Activated T-helper 17 cell treated with anti-CD3 and anti-CD28 coated beads, Interleukin-2, amount 50 U/mL, for 72 hours (primary cell): ENCODE measurements at regions not wholly inside any gene's neighbourhood (a gene's known extent, or its start where the extent isn't known, plus 50 kb on each side); places are given as distances from the start of the nearest gene placed in this dataset.
"Not testable (repeated sequence)": the region's sequence is repeated elsewhere in the genome, so short reads cannot be mapped to it uniquely, and the experiment has no call there.

Experiments
- ATAC-seq: fragments of 150-1000 bp; cut with Tn5 transposase; replicated peaks from 2 replicates; pipeline ENCODE4 v1.10.0; 2021; ENCODE audit warnings: mild to moderate bottlenecking, moderate library complexity
- H3K27ac Mint-ChIP-seq: one replicate; pipeline ENCODE4 v1.8.0; 2022; ENCODE audit warnings: mixed read lengths
- H3K27me3 Mint-ChIP-seq: one replicate; pipeline ENCODE4 v1.8.0; 2022; ENCODE audit warnings: mixed read lengths
- H3K36me3 Mint-ChIP-seq: one replicate; pipeline ENCODE4 v1.8.0; 2022; ENCODE audit warnings: low read depth, mild to moderate bottlenecking, mixed read lengths
- H3K4me1 Mint-ChIP-seq: one replicate; pipeline ENCODE4 v1.8.0; 2022; ENCODE audit warnings: mixed read lengths
- H3K4me3 Mint-ChIP-seq: one replicate; pipeline ENCODE4 v1.8.0; 2022; ENCODE audit warnings: mild to moderate bottlenecking, mixed read lengths
- H3K9me3 Mint-ChIP-seq: one replicate; pipeline ENCODE4 v1.8.0; 2022; ENCODE audit warnings: mixed read lengths

GRCh38 chr12:112656141-112656540 lies 135.4 kb upstream of the RPH3A start:
- no peaks in the 10 kb centered on the region for H3K9me3 Mint-ChIP-seq
- H3K27ac Mint-ChIP-seq = no peak overlapping the region
- no peaks in the 10 kb centered on the region for H3K4me1 Mint-ChIP-seq
- no peak for ATAC-seq
- no peaks in the 10 kb centered on the region for H3K36me3 Mint-ChIP-seq
- no peak overlapping the region for H3K4me3 Mint-ChIP-seq
- H3K27me3 Mint-ChIP-seq = no peaks in the 10 kb centered on the region

DNA sequence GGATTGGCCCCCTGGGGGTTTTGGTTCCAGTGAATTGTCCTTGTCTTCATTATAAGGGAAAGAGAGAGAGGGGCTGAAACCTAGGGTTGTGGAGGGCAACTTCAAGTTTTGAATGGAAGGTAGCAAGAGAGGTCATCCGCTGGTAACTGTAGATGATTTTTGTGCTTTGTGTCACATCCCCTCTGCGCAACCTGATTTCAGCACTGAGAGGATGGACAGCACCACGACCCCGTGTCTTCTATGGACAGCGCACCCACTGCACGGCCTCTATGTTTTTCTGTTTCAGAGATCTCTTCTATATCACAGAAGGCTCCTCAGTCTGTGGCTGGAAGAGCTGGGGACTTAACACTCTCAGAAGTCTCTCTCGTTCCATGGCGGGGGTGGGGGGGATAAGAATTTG lies 127.0 kb upstream of the RPH3A start:
- no peak for ATAC-seq
- Mint-ChIP-seq H3K4me1 (peaks cover 26% of the 10 kb centered on the region), H3K36me3 (no peaks in the 10 kb centered on the region), H3K27me3 (no peaks in the 10 kb centered on the region), H3K4me3 (no peak overlapping the region), H3K27ac (no peak overlapping the region), H3K9me3 (no peaks in the 10 kb centered on the region)

DNA sequence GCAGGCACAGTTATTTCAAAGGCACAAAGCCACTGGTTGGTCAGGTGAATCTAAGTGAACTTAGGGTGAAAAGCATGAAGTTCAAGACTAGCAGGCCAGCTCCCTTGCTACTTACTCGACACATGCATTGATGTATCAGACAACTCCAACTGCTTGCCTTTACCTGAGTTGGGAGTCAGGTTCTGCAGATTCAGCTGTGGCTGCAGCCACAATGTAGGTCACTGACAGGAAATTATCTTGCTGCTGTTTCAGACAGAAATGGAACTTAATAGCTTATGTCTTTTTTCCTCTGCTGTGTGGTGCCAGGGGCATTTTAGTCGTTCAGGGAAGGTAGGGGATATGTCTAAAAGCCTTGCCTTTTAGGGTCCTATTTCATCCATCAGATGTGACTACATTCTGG lies 125.6 kb upstream of the RPH3A start:
- Mint-ChIP-seq H3K4me1 (peaks cover 26% of the 10 kb centered on the region), H3K9me3 (no peaks in the 10 kb centered on the region), H3K27me3 (no peaks in the 10 kb centered on the region), H3K4me3 (peak overlapping the region; percentile 40), H3K27ac (peak overlapping the region; percentile 76), H3K36me3 (no peaks in the 10 kb centered on the region)
- ATAC-seq = peak; percentile 39

- no peaks in the 10 kb centered on the region for H3K9me3 Mint-ChIP-seq
- no peak overlapping the region for H3K27ac Mint-ChIP-seq
- peaks cover 10% of the 10 kb centered on the region for H3K4me1 Mint-ChIP-seq
- peaks cover 3% of the 10 kb centered on the region for H3K27me3 Mint-ChIP-seq
- no peak for ATAC-seq
- H3K36me3 Mint-ChIP-seq = no peaks in the 10 kb centered on the region
- no peak overlapping the region for H3K4me3 Mint-ChIP-seq
Measured at GRCh38 chr12:112671564-112671963, 120.0 kb upstream of the RPH3A start.

DNA sequence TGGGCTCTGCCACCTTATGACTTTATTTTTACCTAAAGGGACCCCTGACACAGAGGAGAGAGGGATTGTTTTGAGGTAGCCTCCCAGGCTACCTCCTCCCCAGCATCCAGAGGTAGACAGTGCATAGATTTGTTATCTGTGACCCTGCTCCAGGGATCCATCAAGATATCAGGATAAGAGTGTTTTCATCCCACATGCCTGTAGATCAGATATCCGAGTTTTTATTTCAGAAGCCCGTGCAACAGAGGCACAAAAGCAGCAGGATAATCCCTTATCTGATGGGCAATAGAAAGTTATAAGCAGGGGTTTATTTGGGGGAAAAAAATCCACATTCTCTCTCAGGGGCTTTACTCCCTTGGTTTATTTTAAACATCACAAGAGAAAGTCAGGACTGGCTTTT lies 117.0 kb upstream of the RPH3A start:
- no peak overlapping the region for H3K27ac Mint-ChIP-seq

DNA sequence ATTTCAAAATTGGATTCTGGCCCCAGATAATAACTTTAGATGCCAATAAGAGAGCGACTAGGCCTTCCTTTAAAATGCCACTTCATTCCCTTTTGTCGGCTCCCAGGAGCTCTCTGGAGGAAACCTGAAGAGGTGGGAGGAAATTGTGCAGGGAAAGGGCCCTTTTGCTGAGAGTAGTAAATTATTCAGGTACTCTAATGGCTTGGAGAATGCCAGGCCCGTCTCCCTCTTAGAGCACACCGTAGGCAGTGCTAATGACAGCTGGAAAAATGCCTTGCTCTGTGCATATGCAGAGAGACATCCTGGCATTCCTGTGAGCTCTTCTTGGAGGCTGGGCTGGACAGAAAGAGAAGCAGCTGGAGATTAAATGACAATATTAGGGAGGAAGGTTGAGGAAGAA lies 115.0 kb upstream of the RPH3A start:
- Mint-ChIP-seq H3K4me3 (no peak overlapping the region), H3K4me1 (no peaks in the 10 kb centered on the region), H3K27ac (no peak overlapping the region), H3K9me3 (no peaks in the 10 kb centered on the region), H3K27me3 (peaks cover 11% of the 10 kb centered on the region), H3K36me3 (no peaks in the 10 kb centered on the region)
- no peak for ATAC-seq

More for the DNA sequence above, 117.0 kb upstream of the RPH3A start:
- Mint-ChIP-seq H3K27me3 (peaks cover 3% of the 10 kb centered on the region), H3K9me3 (no peaks in the 10 kb centered on the region), H3K4me3 (no peak overlapping the region), H3K4me1 (no peaks in the 10 kb centered on the region), H3K36me3 (no peaks in the 10 kb centered on the region)
- no peak for ATAC-seq

DNA sequence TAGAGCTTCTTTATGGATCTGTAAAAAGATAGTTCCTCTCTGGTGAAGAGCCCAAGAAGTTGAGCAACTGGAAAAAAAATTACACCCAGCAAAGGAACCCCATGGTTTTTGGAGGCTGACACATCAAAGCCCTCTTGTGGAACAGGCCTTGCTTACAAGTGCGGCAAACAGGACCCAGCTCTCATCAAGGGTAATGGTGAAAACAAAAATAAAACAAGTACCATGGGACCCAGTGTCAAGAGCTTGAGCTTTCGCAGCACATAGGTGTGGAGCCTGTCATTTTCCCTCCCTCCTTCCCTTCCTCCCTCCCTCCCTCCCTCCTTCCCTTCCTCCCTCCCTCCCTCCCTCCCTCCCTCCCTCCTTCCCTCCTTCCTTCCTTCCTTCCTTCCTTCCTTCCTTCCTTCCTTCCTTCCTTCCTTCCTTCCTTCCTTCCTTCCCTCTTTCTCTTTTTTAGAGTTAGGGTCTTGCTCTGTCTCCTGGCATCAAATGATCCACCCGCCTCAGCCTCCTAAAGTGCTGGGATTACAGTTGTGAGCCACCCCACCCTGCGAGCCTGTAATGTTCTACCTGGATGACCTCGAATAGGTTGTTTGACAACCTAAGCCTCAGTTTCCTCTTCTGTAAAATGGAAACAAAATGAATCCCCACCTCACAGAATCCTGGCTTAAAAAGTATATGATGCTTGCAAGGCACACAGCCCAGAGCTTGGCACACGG lies 114.3 kb upstream of the RPH3A start:
- no peaks in the 10 kb centered on the region for H3K36me3 Mint-ChIP-seq
- H3K4me3 Mint-ChIP-seq = no peak overlapping the region
- H3K27me3 Mint-ChIP-seq = peaks cover 11% of the 10 kb centered on the region
- no peak overlapping the region for H3K27ac Mint-ChIP-seq
- ATAC-seq = no peak
- H3K4me1 Mint-ChIP-seq = no peaks in the 10 kb centered on the region
- no peaks in the 10 kb centered on the region for H3K9me3 Mint-ChIP-seq

DNA sequence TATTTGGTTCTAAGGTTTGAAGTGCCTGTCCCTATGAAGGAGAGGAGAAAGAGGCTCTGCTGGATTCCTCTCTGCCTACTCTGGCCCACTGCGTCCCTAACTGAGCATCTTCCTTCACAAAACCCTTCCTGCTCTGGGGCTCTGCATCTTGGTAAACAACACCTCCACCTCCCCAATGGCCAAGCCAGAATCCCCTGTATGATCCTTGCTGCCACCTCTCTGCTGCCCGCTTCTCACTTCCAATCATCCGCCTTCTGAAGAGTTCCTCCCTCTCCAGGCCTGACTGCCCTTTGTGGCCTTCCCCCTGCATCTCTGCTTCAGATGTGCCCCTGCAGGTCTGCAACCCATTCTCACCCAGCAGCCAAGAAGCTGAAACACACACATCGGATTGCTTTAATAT lies 110.6 kb upstream of the RPH3A start:
- no peak overlapping the region for H3K4me3 Mint-ChIP-seq
- H3K4me1 Mint-ChIP-seq = no peaks in the 10 kb centered on the region
- H3K36me3 Mint-ChIP-seq = no peaks in the 10 kb centered on the region
- H3K27me3 Mint-ChIP-seq = peaks cover 13% of the 10 kb centered on the region
- no peak for ATAC-seq
- no peak overlapping the region for H3K27ac Mint-ChIP-seq
- H3K9me3 Mint-ChIP-seq = no peaks in the 10 kb centered on the region

- no peak for ATAC-seq
- H3K4me1 Mint-ChIP-seq = no peaks in the 10 kb centered on the region
- H3K27ac Mint-ChIP-seq = no peak overlapping the region
- no peaks in the 10 kb centered on the region for H3K9me3 Mint-ChIP-seq
- H3K27me3 Mint-ChIP-seq = peaks cover 13% of the 10 kb centered on the region
- H3K4me3 Mint-ChIP-seq = no peak overlapping the region
- H3K36me3 Mint-ChIP-seq = no peaks in the 10 kb centered on the region
Measured at GRCh38 chr12:112682586-112682985, 109.0 kb upstream of the RPH3A start.

DNA sequence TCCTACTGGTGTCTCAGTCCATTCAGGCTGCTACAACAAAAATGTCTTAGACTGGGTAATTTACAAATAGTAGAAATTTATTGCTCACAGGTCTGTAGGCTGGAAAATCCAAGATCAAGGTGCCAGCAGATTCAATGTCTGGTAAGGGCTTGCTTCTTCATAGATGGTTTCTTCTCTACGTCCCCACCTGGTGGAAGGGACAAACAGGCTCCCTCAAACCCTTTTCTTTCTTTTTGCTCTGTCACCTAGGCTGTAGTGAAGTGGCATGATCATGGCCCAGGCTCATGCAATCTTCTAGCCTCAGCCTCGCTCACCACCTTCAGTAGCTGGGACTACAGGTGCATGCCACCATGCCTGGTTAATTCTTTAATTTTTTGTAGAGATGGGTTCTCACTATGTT lies 106.8 kb upstream of the RPH3A start:
- H3K27me3 Mint-ChIP-seq = peaks cover 13% of the 10 kb centered on the region
- no peak overlapping the region for H3K27ac Mint-ChIP-seq
- no peak overlapping the region for H3K4me3 Mint-ChIP-seq
- no peaks in the 10 kb centered on the region for H3K9me3 Mint-ChIP-seq
- ATAC-seq = no peak
- no peaks in the 10 kb centered on the region for H3K4me1 Mint-ChIP-seq
- no peaks in the 10 kb centered on the region for H3K36me3 Mint-ChIP-seq

- Mint-ChIP-seq H3K36me3 (no peaks in the 10 kb centered on the region), H3K27me3 (peaks cover 13% of the 10 kb centered on the region), H3K27ac (no peak overlapping the region), H3K4me1 (no peaks in the 10 kb centered on the region), H3K9me3 (no peaks in the 10 kb centered on the region), H3K4me3 (no peak overlapping the region)
- no peak for ATAC-seq
Measured at GRCh38 chr12:112685321-112685720, 106.2 kb upstream of the RPH3A start.

DNA sequence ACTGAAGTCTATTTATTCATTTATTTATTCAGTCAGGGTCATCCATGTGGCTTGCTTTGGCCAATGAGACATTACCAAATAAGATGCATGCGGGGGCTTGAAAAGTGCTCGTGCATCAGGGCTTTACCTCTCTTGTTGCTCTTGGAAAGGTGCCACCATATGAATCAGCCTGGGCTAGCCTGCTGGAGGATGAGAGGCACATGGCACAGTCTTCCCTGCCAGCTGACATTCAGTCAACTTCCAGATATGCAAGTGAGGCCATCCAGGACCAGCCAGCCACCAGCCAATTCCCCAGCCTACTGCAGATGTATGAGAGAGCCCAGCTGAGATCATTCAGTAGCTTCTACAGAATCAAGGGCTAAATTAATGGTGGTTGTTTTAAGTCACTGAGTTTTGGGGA lies 105.2 kb upstream of the RPH3A start:
- no peaks in the 10 kb centered on the region for H3K36me3 Mint-ChIP-seq
- H3K4me3 Mint-ChIP-seq = no peak overlapping the region
- ATAC-seq = no peak
- H3K27me3 Mint-ChIP-seq = peaks cover 5% of the 10 kb centered on the region
- no peaks in the 10 kb centered on the region for H3K4me1 Mint-ChIP-seq
- no peaks in the 10 kb centered on the region for H3K9me3 Mint-ChIP-seq
- no peak overlapping the region for H3K27ac Mint-ChIP-seq

DNA sequence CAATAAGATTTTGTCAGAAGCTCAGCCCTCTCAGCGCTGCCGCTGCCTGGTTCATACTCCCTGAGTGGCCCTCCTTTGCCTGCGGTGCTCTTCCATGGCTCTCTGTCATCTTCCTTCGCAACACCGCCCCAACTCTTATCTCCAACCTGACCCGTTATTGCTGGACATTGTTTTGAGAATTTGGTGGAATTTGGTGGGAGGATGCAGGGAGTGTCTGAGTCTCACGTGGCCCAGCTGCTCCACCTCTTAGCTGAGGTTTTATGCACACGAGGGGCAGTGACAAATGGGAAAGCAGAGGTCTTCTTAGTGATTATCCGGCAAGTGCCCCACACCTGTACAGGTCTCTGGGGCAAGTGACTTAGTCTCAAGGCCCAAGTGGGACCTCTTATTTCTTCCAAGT lies 97.5 kb upstream of the RPH3A start:
- ATAC-seq = no peak
- Mint-ChIP-seq H3K36me3 (no peaks in the 10 kb centered on the region), H3K9me3 (peaks cover 5% of the 10 kb centered on the region), H3K4me1 (no peaks in the 10 kb centered on the region), H3K4me3 (no peak overlapping the region), H3K27me3 (peaks cover 4% of the 10 kb centered on the region), H3K27ac (no peak overlapping the region)

- H3K36me3 Mint-ChIP-seq, H3K4me1 Mint-ChIP-seq, H3K9me3 Mint-ChIP-seq, H3K27ac Mint-ChIP-seq, H3K4me3 Mint-ChIP-seq, ATAC-seq: not testable (repeated sequence)
- H3K27me3 Mint-ChIP-seq = peaks cover 24% of the 10 kb centered on the region
Measured at GRCh38 chr12:112697441-112697840, 94.1 kb upstream of the RPH3A start.

- Mint-ChIP-seq H3K9me3 (peaks cover 5% of the 10 kb centered on the region), H3K27ac (no peak overlapping the region), H3K4me1 (no peaks in the 10 kb centered on the region), H3K4me3 (no peak overlapping the region), H3K27me3 (peaks cover 21% of the 10 kb centered on the region), H3K36me3 (no peaks in the 10 kb centered on the region)
- ATAC-seq = no peak
Measured at GRCh38 chr12:112705037-112705632, 86.4 kb upstream of the RPH3A start.
